GM12878 (cell line): ENCODE measurements at regions not wholly inside any gene's neighbourhood (a gene's known extent, or its start where the extent isn't known, plus 50 kb on each side); places are given as distances from the start of the nearest gene placed in this dataset.

Source experiments
- BACH1 ChIP-seq: fragments of 450-650 bp; IDR thresholded peaks from 2 replicates; pipeline ENCODE4 v1.6.1; 2017; ENCODE audit warnings: mild to moderate bottlenecking, borderline replicate concordance
- EZH2 ChIP-seq: IDR thresholded peaks from 2 replicates; pipeline ENCODE4 v1.6.1; 2012; ENCODE audit warnings: low read depth, mild to moderate bottlenecking, control low read depth, inconsistent platforms, low read length, borderline replicate concordance; ENCODE audit not compliant: control insufficient read depth
- HDAC6 ChIP-seq: fragments of 200-600 bp; sonication (generic); IDR thresholded peaks from one replicate; pipeline ENCODE4 v1.8.0; 2017; ENCODE audit warnings: antibody characterized with exemption; ENCODE audit not compliant: unreplicated experiment
- NRF1 ChIP-seq: conservative IDR thresholded peaks from 2 replicates; pipeline ENCODE4 v1.6.1; 2011; ENCODE audit warnings: mild to moderate bottlenecking, low read depth, low read length, improper control_type of control experiment
- RELA ChIP-seq: fragments of 450-650 bp; IDR thresholded peaks from 2 replicates; pipeline ENCODE4 v1.8.0; 2014; ENCODE audit warnings: borderline replicate concordance; ENCODE audit not compliant: partially characterized antibody
- SMARCA5 ChIP-seq: fragments of 450-650 bp; IDR thresholded peaks from 2 replicates; pipeline ENCODE4 v1.6.1; 2017; ENCODE audit warnings: mild to moderate bottlenecking
- SUPT20H ChIP-seq: IDR thresholded peaks from 2 replicates; pipeline ENCODE4 v1.6.1; 2011; ENCODE audit warnings: low read depth, mild to moderate bottlenecking, low read length, moderate library complexity, borderline replicate concordance; ENCODE audit not compliant: control insufficient read depth
- TF ChIP-seq, protein P1 (sequence below): fragments of 450-650 bp; IDR thresholded peaks from 2 replicates; pipeline ENCODE4 v1.6.1; 2018; ENCODE audit warnings: borderline replicate concordance, mild to moderate bottlenecking; ENCODE audit not compliant: partially characterized antibody
- TF ChIP-seq, protein P2 (sequence below): fragments of 450-650 bp; IDR thresholded peaks from 2 replicates; pipeline ENCODE4 v1.6.1; 2017; ENCODE audit warnings: mild to moderate bottlenecking, moderate library complexity
- TF ChIP-seq, protein P3 (sequence below): IDR thresholded peaks from 2 replicates; pipeline ENCODE4 v1.6.1; 2012; ENCODE audit warnings: low read depth, low read length, improper control_type of control experiment
- TF ChIP-seq, protein P4 (sequence below): fragments of 450-650 bp; IDR thresholded peaks from 2 replicates; pipeline ENCODE4 v1.6.1; 2017; ENCODE audit warnings: antibody characterized with exemption, mild to moderate bottlenecking, moderate library complexity

DNA sequence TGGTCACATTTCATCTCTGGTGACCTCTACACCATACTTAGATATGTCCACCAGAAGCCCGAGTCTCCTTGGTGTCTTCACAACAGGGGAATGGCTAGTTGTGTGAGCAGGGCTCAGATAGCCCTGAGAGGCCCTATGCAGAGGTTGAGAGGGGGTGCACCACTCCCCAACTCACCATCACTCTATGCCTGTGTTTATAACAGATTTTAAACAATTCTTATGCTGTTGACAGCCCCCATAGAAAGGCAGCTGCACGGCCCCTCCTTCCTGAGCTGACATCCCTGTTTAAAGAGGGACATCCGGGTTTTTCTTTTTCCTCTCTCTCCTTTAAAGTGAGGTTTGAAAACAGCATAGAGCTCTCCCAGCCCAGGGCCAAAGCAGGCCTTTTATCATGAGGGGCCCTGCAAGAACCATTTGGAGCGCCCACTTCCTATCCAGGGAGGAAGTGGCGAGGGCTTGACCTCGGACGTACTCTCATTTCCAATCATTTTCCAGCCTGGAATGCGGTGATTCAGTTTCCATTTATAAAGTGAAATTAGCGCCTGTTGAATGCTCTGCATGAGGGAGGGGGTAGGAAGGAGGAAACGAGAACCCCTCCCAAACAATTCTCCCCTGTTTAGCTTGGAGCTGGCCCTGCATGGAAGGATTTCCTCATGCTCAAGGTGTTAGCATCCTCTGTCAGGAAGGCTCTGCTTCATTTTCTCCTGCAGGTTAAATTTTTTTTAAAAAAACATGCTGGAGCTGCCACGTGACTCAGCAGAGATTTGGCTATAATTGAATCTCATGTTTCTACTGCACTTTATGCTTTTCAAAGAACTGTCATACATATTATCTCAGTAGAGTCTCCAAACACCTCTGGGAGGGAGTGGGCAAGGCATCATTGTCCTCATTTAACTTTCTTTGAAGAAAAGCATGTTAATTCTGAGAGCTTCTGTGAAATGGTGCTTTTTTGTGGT is 117.5 kb downstream of the DDX1 start (continued):
- TF ChIP-seq, protein P1, sequence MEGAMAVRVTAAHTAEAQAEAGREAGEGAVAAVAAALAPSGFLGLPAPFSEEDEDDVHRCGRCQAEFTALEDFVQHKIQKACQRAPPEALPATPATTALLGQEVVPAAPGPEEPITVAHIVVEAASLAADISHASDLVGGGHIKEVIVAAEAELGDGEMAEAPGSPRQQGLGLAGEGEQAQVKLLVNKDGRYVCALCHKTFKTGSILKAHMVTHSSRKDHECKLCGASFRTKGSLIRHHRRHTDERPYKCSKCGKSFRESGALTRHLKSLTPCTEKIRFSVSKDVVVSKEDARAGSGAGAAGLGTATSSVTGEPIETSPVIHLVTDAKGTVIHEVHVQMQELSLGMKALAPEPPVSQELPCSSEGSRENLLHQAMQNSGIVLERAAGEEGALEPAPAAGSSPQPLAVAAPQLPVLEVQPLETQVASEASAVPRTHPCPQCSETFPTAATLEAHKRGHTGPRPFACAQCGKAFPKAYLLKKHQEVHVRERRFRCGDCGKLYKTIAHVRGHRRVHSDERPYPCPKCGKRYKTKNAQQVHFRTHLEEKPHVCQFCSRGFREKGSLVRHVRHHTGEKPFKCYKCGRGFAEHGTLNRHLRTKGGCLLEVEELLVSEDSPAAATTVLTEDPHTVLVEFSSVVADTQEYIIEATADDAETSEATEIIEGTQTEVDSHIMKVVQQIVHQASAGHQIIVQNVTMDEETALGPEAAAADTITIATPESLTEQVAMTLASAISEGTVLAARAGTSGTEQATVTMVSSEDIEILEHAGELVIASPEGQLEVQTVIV, result no peak
- TF ChIP-seq SMARCA5 (no peak), BACH1 (no peak), NRF1 (no peak), RELA (no peak), SUPT20H (no peak), EZH2 (no peak), HDAC6 (no peak)
- TF ChIP-seq, protein P2, sequence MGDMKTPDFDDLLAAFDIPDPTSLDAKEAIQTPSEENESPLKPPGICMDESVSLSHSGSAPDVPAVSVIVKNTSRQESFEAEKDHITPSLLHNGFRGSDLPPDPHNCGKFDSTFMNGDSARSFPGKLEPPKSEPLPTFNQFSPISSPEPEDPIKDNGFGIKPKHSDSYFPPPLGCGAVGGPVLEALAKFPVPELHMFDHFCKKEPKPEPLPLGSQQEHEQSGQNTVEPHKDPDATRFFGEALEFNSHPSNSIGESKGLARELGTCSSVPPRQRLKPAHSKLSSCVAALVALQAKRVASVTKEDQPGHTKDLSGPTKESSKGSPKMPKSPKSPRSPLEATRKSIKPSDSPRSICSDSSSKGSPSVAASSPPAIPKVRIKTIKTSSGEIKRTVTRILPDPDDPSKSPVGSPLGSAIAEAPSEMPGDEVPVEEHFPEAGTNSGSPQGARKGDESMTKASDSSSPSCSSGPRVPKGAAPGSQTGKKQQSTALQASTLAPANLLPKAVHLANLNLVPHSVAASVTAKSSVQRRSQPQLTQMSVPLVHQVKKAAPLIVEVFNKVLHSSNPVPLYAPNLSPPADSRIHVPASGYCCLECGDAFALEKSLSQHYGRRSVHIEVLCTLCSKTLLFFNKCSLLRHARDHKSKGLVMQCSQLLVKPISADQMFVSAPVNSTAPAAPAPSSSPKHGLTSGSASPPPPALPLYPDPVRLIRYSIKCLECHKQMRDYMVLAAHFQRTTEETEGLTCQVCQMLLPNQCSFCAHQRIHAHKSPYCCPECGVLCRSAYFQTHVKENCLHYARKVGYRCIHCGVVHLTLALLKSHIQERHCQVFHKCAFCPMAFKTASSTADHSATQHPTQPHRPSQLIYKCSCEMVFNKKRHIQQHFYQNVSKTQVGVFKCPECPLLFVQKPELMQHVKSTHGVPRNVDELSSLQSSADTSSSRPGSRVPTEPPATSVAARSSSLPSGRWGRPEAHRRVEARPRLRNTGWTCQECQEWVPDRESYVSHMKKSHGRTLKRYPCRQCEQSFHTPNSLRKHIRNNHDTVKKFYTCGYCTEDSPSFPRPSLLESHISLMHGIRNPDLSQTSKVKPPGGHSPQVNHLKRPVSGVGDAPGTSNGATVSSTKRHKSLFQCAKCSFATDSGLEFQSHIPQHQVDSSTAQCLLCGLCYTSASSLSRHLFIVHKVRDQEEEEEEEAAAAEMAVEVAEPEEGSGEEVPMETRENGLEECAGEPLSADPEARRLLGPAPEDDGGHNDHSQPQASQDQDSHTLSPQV, result no peak
- TF ChIP-seq, protein P3, sequence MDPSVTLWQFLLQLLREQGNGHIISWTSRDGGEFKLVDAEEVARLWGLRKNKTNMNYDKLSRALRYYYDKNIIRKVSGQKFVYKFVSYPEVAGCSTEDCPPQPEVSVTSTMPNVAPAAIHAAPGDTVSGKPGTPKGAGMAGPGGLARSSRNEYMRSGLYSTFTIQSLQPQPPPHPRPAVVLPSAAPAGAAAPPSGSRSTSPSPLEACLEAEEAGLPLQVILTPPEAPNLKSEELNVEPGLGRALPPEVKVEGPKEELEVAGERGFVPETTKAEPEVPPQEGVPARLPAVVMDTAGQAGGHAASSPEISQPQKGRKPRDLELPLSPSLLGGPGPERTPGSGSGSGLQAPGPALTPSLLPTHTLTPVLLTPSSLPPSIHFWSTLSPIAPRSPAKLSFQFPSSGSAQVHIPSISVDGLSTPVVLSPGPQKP, result no peak
- TF ChIP-seq, protein P4, sequence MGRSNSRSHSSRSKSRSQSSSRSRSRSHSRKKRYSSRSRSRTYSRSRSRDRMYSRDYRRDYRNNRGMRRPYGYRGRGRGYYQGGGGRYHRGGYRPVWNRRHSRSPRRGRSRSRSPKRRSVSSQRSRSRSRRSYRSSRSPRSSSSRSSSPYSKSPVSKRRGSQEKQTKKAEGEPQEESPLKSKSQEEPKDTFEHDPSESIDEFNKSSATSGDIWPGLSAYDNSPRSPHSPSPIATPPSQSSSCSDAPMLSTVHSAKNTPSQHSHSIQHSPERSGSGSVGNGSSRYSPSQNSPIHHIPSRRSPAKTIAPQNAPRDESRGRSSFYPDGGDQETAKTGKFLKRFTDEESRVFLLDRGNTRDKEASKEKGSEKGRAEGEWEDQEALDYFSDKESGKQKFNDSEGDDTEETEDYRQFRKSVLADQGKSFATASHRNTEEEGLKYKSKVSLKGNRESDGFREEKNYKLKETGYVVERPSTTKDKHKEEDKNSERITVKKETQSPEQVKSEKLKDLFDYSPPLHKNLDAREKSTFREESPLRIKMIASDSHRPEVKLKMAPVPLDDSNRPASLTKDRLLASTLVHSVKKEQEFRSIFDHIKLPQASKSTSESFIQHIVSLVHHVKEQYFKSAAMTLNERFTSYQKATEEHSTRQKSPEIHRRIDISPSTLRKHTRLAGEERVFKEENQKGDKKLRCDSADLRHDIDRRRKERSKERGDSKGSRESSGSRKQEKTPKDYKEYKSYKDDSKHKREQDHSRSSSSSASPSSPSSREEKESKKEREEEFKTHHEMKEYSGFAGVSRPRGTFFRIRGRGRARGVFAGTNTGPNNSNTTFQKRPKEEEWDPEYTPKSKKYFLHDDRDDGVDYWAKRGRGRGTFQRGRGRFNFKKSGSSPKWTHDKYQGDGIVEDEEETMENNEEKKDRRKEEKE, result no peak
